ENCODE measurements at regions not wholly inside any gene's neighbourhood (a gene's known extent, or its start where the extent isn't known, plus 50 kb on each side); places are given as distances from the start of the nearest gene placed in this dataset.

- no peaks in the 10 kb centered on the region for H3K79me2 ChIP-seq (ENCODE audit: control insufficient read depth, insufficient read depth, low read length)
- H4K20me1 ChIP-seq (replicated peaks; ENCODE audit: control insufficient read depth, insufficient read depth, low read length) = no peaks in the 10 kb centered on the region
- 3% methylated on average over 4 of the region's 4 CpGs for WGBS (ENCODE audit: insufficient coverage, low coverage, missing lambda C conversion rate)
- no peaks in the 10 kb centered on the region for H3K9me1 ChIP-seq (ENCODE audit: control insufficient read depth, insufficient read depth, low read length)
- FAIRE-seq (no peak), ATAC-seq (no peak), DNase-seq (ENCODE audit: extremely low read depth in 1 of 4, low spot score in 3 of 4) (no peak)
- in situ Hi-C loops (cut with MboI) = no loop called here
- H2AFZ ChIP-seq (ENCODE audit: low read depth, low read length) = no peak overlapping the region
- H3K4me1 ChIP-seq (replicated peaks in 1 of 2; ENCODE audit: control insufficient read depth in 2 of 2, insufficient read depth in 2 of 2, low read length in 2 of 2) = no peaks in the 10 kb centered on the region
- H3K4me2 ChIP-seq (ENCODE audit: insufficient read depth, low read length) = no peak overlapping the region
- no peaks in the 10 kb centered on the region for H3K36me3 ChIP-seq (ENCODE audit: control insufficient read depth, insufficient read depth, low read length)
- no peak overlapping the region for H3K27ac ChIP-seq (ENCODE audit: extremely low read depth, low read depth, low read length)
- ChIA-PET CTCF (ENCODE audit: low intra/inter-chr PET ratio) (no interaction called here), POLR2A (interaction anchor here (2.3 kb wide), 1 partner anchor 18 kb away, joined by 4 read pairs; no protein-coding TSS in a partner anchor)
- intact Hi-C loops (cut with micrococcal nuclease) = no loop called here
- no peak overlapping the region for H3K4me3 ChIP-seq
- BruUV-seq (replicated peaks) = no TSS peak
- peaks cover 0 to 7% of the 10 kb centered on the region in 2 experiments; a peak in 2 of 5 replicates for H3K27me3 ChIP-seq (ENCODE audit: control insufficient read depth in 2 of 2, insufficient read depth in 2 of 2, low read length in 2 of 2)
- no peak overlapping the region for H3K9ac ChIP-seq (ENCODE audit: insufficient read depth in 1 of 2, low read depth in 2 of 2, low read length in 2 of 2)
- no peaks in the 10 kb centered on the region for H3K9me3 ChIP-seq (replicated peaks; ENCODE audit: control insufficient read depth, insufficient read depth, low read depth, low read length)
- TF ChIP-seq ZNF354B (CRISPR knock-in tag; IDR thresholded peaks at IDR 0.05) = no peak
- TF ChIP-seq CTCFL (IDR thresholded peaks at IDR 0.05; ENCODE audit: borderline replicate concordance, insufficient read depth, low read depth, low read length, poor library complexity, severe bottlenecking) = no peak
- no peak for TF ChIP-seq ATF6 (CRISPR knock-in tag; IDR thresholded peaks at IDR 0.05)
- TF ChIP-seq NFIC (IDR thresholded peaks at IDR 0.05) = no peak
- no peak for TF ChIP-seq RBFOX2 (IDR thresholded peaks at IDR 0.05; ENCODE audit: low read depth, low read length)
- TF ChIP-seq STAT5A (IDR thresholded peaks at IDR 0.05; ENCODE audit: borderline replicate concordance, low read length) = no peak
- no peak for TF ChIP-seq SOX6 (IDR thresholded peaks at IDR 0.05)
- no peak for TF ChIP-seq HMBOX1 (IDR thresholded peaks at IDR 0.05)
- TF ChIP-seq TEAD2 (tag; IDR thresholded peaks at IDR 0.05) = no peak
- TF ChIP-seq HINFP (tag; conservative IDR thresholded peaks at IDR 0.05; ENCODE audit: low read depth) = no peak
- TF ChIP-seq MEF2A (IDR thresholded peaks at IDR 0.05; ENCODE audit: control insufficient read depth, low read depth, low read length) = no peak
- no peak for TF ChIP-seq RFX7 (CRISPR knock-in tag; IDR thresholded peaks at IDR 0.05)
- TF ChIP-seq HNRNPLL (IDR thresholded peaks at IDR 0.05; ENCODE audit: low read depth, low read length, poor library complexity, severe bottlenecking) = no peak
- no peak for TF ChIP-seq HBP1 (CRISPR knock-in tag; IDR thresholded peaks at IDR 0.05)
Measured at GRCh38 chr1:112061901-112062320, 72.4 kb upstream of the KCND3 start.

Measured in K562 (cell line).